ENCODE measurements at regions not wholly inside any gene's neighbourhood (a gene's known extent, or its start where the extent isn't known, plus 50 kb on each side); places are given as distances from the start of the nearest gene placed in this dataset.
A peak's percentile ranks its signal among the peaks of the same experiment; 100 is the strongest.
"Not testable (repeated sequence)": the region's sequence is repeated elsewhere in the genome, so short reads cannot be mapped to it uniquely, and the experiment has no call there.

GRCh38 chr14:106518054-106518943 is 991.9 kb downstream of the TMEM121 start:
- FAIRE-seq (no peak), DNase-seq (ENCODE audit: low spot score) (no peak)

DNA sequence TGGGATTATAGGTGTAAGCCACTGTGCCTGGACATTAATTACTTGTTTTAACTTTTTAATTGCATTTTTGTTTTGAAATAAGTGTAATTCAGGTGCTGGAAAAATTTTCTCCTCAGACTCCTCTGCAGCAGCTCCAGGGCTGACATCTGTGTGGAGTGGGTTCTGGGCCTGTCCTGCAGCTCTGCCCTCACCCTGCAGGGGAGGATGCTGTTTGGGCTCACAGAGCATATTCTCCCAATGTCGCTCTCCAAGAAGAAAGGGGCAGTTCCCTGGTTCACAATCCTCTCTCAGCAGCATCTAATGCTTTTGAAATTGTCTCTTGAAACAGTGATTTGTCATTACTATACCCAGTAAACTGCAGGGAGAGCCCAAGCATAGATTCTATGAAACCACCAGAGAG is 995.7 kb downstream of the TMEM121 start:
- not testable (repeated sequence) for FAIRE-seq; DNase-seq (ENCODE audit: low spot score)

- no peak for FAIRE-seq
Observed at GRCh38 chr14:106522990-106523389, 996.6 kb downstream of the TMEM121 start.

DNA sequence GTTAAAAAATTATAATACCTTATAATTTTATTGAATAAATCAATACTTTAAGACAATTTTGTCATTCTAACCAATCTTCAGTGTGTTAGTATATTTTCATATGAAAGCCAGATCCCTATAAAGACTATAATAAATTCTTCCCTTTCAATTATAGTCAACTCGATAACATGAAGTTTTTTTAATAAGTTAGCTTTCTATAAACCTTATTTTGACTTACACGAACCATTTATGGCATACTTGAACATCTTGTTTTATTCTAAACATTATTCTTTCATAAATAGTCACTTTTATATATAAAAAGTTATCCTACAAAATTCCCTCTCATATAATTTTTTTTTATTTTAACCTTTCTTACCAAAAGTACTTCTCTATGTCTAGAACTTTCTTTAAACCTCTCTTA is 1002.3 kb downstream of the TMEM121 start:
- DNase-seq (ENCODE audit: low spot score) (no peak), FAIRE-seq (no peak)

More at GRCh38 chr14:106522990-106523389, 996.6 kb downstream of the TMEM121 start:
- DNase-seq (ENCODE audit: low spot score), result no peak

GRCh38 chr14:106530031-106530422 is 1003.6 kb downstream of the TMEM121 start:
- FAIRE-seq, result no peak
- no peak for DNase-seq (ENCODE audit: low spot score)

DNA sequence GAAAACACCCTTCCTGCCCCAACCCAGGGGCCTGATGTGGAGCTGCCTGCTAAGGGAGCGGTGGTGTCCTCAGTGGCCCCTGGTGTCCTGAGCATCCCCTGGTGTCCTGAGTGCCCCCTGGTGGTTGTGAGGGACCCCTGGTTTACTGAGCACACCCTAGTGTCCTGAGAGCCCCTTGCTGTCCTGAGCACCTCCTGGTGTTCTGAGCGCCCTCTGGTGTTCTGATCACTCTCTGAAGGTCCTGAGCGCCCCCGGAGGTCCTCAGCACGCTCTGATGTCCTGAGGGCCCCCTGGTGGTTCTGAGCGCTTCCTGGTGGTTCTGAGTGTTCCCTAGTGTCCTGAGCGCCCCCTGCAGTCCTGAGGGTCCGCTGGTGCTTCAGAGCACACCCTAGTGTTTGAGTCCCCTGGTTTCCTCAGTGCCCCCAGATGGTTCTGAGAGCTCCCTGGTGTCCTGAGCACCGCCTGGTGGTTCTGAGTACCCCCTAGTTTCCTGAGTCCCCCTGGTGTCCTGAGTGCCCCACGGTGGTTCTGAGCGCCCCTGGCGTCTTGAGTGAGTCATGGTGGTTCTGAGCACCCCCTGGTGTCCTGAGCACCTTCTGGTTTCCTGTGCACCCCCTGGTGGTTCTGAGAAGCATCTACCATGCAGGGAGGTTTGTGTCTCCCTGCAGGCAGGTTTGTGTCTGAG is 1004.2 kb downstream of the TMEM121 start:
- FAIRE-seq, result no peak
- no peak for DNase-seq (ENCODE audit: low spot score)

DNA sequence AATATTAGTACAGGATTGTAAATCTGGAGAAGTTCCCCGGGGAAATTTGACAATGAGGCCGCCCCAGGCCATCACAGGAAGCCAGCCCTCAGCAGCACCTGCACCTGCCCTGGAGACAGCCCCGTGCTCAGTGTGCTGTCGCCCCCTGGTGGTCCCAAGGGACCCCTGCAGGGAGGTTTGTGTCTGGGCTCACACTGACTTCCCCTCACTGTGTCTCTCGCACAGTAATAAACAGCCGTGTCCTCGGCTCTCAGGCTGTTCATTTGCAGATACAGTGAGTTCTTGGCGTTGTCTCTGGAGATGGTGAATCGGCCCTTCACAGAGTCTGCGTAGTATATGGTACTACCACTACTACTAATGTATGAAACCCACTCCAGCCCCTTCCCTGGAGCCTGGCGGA is 1011.2 kb downstream of the TMEM121 start:
- not testable (repeated sequence) for DNase-seq (ENCODE audit: low spot score); FAIRE-seq

DNA sequence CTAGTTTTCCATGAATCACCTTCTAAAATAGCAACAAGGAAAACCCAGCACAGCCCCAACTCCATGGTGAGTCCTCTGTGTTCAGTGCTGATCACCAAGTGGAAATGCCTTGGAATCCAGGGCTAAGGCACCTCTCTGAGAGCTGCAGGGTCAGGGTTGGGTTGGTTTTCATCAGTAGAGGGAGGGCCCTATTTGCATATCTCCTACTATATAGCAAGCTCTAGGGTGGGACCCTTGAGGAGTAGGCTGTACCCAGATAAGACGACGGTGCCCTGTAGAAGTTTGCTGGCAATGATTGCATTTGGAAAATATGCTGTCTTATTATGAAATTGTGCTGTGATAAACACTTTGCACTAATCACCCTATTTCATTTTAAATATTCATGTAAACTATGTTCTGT is 1011.8 kb downstream of the TMEM121 start:
- FAIRE-seq (no peak), DNase-seq (ENCODE audit: low spot score) (no peak)

DNA sequence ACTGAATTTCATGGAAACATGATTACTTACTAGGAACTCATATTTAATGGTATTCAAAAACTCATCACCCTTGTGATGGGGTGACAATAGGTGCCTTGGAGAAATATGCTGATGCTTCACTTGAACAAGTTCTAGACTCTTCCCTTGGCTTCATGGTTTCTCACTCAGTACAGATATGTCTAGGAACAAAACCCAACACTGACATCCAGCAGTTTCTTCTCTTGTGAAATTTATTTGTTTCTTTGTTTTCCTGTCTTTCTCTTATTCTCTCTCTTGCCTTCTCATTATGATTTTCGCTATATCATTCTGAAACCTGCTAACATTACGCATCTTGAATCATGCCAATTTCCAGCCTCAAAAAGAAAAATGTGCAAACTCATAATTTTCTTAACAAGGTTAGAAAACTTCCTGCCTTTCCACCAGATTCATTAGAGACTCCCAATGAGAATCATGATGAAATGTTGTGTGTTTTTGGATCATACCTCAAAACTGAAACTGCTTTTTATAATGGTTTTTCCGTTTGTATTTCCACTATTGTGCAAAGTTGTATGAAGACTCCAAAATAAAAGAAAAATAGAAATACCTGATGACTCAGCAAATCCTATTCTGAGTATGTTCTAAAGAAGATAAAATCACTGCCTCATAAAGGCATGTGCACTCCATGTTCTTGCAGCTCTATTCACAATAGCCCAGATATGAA is 1021.5 kb downstream of the TMEM121 start:
- no peak for FAIRE-seq
- no peak for DNase-seq (ENCODE audit: low spot score)

DNA sequence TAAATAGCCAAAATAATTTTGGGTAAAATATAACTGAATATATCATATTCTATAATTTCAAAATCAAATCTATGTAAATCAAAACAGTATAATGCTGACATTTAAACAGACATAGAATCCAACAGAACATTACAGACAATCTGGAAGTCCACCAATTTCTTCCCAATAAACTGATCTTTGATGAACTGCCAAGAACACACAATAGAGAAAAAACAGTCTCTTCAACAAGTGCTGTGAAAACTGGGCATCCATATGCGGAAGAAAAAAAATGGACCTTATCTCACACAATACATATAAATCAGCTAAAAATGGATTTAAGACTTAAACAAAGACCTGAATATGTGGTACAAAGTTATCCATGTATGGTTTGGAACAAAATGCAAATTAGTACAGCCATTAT is 1022.7 kb downstream of the TMEM121 start:
- FAIRE-seq, result no peak
- no peak for DNase-seq (ENCODE audit: low spot score)

DNA sequence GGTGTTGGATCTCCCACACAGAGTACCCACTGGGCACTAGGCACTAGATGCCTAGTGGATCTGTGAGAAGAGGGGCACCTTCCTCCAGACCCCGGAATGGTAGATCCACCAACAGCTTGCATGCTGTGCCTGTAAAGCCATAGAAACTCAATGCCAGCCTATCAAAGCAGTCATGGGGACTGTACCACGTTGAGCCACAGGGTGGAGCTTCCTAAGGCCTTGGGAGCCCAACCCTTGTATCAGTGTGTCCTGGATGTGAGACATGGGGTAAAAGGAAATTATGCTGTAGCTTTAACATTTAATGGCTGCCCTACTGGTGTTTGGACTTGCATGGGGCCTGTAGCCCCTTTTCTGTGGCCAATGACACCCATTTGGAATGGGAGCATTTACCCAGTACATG is 1024.9 kb downstream of the TMEM121 start:
- DNase-seq (ENCODE audit: low spot score), result no peak

GRCh38 chr14:106556211-106556610 is 1029.8 kb downstream of the TMEM121 start:
- FAIRE-seq; DNase-seq (ENCODE audit: low spot score): not testable (repeated sequence)

More for the DNA sequence above, 1024.9 kb downstream of the TMEM121 start:
- FAIRE-seq, result no peak

DNA sequence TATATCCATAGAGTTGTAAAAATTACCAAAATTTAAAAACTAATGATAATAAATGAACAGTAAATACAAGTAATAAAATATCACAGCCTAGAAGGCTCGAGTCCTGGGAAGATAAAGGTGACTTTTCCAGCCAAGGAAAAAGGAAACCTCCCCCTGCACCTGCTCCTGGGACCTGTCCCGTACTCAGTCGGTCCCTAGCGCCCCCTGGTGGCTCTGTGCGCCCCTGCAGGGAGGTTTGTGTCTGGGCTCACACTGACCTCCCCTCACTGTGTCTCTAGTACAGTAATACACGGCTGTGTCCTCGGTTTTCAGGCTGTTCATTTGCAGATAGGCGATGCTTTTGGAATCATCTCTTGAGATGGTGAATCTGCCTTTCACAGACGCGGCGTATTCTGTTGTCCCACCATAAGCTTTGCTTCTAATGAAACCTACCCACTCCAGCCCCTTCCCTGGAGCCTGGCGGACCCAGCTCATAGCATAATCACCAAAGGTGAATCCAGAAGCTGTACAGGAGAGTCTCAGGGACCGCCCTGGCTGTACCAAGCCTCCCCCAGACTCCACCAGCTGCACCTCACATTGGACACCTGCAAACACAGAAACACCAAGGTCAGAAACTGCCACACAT is 1030.4 kb downstream of the TMEM121 start:
- FAIRE-seq (no peak), DNase-seq (ENCODE audit: low spot score) (peak; percentile 3)

GRCh38 chr14:106562451-106562850 is 1036.1 kb downstream of the TMEM121 start:
- FAIRE-seq (no peak), DNase-seq (ENCODE audit: low spot score) (no peak)

DNA sequence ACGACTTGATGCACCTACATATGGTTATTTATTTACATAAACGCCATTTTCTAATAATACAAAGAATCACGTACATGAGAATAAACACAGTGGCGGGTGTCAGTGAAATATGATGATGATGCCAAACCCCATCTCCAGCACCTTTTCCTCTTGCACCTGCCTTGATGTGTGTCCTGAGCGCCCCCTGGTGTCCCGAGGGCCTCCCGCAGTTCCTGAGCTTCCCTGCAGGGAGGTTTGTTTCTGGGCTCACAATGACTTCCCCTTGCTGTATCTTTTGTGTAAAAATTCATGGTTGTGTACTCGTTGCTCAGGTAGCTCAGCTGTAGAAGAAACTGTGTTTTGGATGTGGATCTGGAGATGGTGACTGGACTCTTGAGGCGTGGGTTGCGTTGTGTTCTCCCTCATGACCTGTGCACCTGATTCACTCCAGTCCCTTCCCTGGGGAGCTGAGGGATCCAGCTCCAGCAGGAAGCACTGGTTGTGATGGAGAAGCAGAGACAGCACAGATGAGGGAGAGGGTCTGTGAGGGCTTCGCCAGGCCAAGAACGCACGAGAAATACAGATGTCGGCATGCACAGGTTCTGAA is 1037.8 kb downstream of the TMEM121 start:
- no peak for DNase-seq (ENCODE audit: low spot score)
- no peak for FAIRE-seq

DNA sequence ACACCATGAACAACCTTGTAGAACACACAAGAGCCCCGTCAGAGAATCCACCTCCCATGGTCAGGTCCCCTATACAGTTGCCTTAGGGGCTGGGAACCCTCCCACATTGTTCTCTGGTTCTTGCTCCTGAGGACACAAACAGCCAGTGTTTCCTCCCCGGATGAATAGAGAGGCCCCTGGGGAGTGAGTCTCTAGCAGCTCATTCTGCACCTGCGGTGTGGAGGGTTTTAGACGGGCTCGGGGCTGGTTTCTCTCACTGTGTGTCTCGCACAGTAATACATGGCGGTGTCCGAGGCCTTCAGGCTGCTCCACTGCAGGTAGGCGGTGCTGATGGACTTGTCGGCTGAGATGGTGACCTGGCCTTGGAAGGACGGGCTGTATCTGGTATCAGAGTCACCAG is 1052.1 kb downstream of the TMEM121 start:
- DNase-seq (ENCODE audit: low spot score), result no peak
- FAIRE-seq, result no peak

GRCh38 chr14:106579084-106579483 is 1052.7 kb downstream of the TMEM121 start:
- FAIRE-seq (no peak), DNase-seq (ENCODE audit: low spot score) (no peak)

DNA sequence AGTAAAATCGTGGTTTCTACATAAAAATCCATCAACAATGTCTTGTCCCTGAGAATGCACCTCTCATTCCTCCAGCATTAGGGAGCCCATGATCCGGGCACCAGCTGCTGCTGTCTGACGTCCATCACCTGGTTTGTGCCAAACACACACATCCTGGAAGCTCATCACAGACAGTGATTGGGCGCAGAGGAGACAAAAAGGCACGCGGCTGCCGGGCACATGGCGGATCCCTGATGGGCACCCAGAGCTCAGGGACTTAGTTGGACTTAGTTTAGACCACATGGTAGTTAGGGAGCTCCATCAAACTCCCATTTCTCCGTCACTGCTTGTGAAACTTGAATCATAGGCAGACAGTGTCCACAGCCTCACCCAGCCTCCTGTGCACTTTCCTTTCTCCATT is 1059.3 kb downstream of the TMEM121 start:
- FAIRE-seq, result no peak

DNA sequence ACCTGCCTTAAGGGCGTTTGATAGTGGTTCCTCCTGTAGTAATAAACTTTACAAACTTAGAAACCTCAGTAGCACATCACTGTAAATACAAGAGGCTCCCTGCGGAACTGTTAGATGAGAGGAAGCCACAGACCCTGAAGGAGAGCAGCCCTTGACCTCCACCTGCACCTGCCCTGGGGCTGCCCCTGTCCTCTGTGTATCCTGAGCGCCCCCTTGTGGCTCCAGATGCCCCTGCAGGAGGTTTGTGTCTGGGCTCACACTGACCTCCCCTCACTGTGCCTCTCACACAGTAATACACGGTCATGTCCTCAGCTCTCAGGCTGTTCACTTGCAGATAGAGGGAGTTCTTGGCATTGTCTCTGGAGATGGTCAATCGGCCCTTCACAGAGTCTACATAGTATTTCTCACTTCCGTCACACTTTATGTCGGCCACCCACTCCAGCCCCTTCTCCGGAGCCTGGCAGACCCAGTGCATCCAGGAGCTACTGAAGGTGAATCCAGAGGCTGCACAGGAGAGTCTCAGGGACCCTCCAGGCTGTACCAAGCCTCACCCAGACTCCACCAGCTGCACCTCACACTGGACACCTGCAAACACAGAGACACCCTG is 1059.8 kb downstream of the TMEM121 start:
- peak; percentile 10 for DNase-seq (ENCODE audit: low spot score)
- no peak for FAIRE-seq

More for the DNA sequence above, 1059.3 kb downstream of the TMEM121 start:
- no peak for DNase-seq (ENCODE audit: low spot score)

DNA sequence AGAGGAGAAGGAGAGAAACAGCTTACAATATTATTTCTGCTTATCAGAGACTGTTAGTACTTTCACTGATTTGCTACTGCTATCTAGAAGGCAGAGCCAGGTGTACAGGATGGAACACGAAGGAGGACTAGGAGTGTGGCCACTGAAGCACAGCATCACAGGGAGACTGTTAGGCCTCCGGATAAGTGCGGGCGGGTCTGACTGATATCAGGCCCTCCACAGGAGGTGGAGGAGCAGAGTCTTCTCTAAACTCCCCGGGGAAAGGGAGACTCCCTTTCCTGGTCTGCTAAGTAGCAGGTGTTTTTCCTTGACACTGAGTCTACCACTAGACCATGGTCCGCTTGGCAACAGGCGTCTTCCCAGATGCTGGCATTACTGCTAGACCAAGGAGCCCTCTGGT is 1065.2 kb downstream of the TMEM121 start:
- DNase-seq (ENCODE audit: low spot score); FAIRE-seq: not testable (repeated sequence)

All from urothelium cell line (cell line).